Sigmoid colon (tissue), 6 donors: ENCODE measurements at regions not wholly inside any gene's neighbourhood (a gene's known extent, or its start where the extent isn't known, plus 50 kb on each side); places are given as distances from the start of the nearest gene placed in this dataset.

Experiments
- DNase-seq: peaks from one replicate; pipeline ENCODE4 v3.0.0-alpha.2; 2019
- H3K27ac ChIP-seq, 4 donors: fragments of 200-600 bp; sonication (generic); one replicate each; pipeline ENCODE4 v1.5.1; 2016 to 2019; ENCODE audit warnings: mild to moderate bottlenecking in 1 of 4
- H3K27me3 ChIP-seq, 3 donors: fragments of 200-600 bp; sonication (generic); one replicate each; pipeline ENCODE4 v1.5.1; 2019; ENCODE audit warnings: mild to moderate bottlenecking in 1 of 3
- H3K36me3 ChIP-seq, 4 donors: fragments of 200-600 bp; sonication (generic); one replicate each; pipeline ENCODE4 v1.5.1; 2016 to 2019
- H3K4me1 ChIP-seq, 4 donors: fragments of 200-600 bp; sonication (generic); one replicate each; pipeline ENCODE4 v1.5.1; 2017 to 2019
- H3K4me3 ChIP-seq, 4 donors: fragments of 200-600 bp; sonication (generic); one replicate each; pipeline ENCODE4 v1.5.1; 2017 to 2019; ENCODE audit warnings: mild to moderate bottlenecking in 2 of 4, moderate library complexity in 1 of 4
- H3K9me3 ChIP-seq, 4 donors: fragments of 200-600 bp in 3 of 4; sonication (generic) in 3 of 4; one replicate each; pipeline versions ENCODE4 v1.5.1 to v1.6.1; 2013 to 2019
- CTCF ChIP-seq, 4 experiments: fragments of 450-650 bp in 3 of 4; fragments of 200-600 bp in 1 of 4; IDR thresholded peaks; one replicate each; pipeline ENCODE4 v1.5.1; 2016 to 2019; ENCODE audit warnings: antibody characterized with exemption in 4 of 4, mild to moderate bottlenecking in 3 of 4, moderate library complexity in 2 of 4
- EP300 ChIP-seq, 4 donors: sonication (generic); formaldehyde crosslinking; IDR thresholded peaks; one replicate each; pipeline ENCODE4 v1.6.1; 2017; ENCODE audit warnings: antibody characterized with exemption in 4 of 4
- POLR2A ChIP-seq, 2 donors: fragments of 450-650 bp; IDR thresholded peaks; one replicate each; pipeline ENCODE4 v1.6.1; 2016; ENCODE audit warnings: antibody characterized with exemption in 2 of 2, mild to moderate bottlenecking in 2 of 2, moderate library complexity in 2 of 2
- POLR2AphosphoS5 ChIP-seq, 4 donors: sonication (generic); formaldehyde crosslinking; IDR thresholded peaks; one replicate each; pipeline ENCODE4 v1.6.1; 2017; ENCODE audit warnings: antibody characterized with exemption in 4 of 4
- WGBS, 2 donors: extraction: QIAGEN DNeasy Blood & Tissue Kit; methylation state at CpG; one replicate each; pipeline ENCODE4 v1.1.7; 2013; 5-methylcytosine and 5-hydroxymethylcytosine counted together
- intact Hi-C: fragments of 100-400 bp; cut with DNase I; formaldehyde crosslinking; loops from one replicate; pipeline ENCODE4 v1.15.1; 2023
- donor health status: healthy with polysubstance abuse.
- donor health status: healthy.

GRCh38 chr18:57269756-57270155 is 82.6 kb upstream of the ST8SIA3 start:
- no peaks in the 10 kb centered on the region for H3K9me3 ChIP-seq
- H3K27me3 ChIP-seq, result no peaks in the 10 kb centered on the region
- H3K4me1 ChIP-seq, result no peaks in the 10 kb centered on the region
- intact Hi-C loops, result no loop called here
- no peak overlapping the region for H3K27ac ChIP-seq
- H3K36me3 ChIP-seq, result no peaks in the 10 kb centered on the region
- no peak overlapping the region for H3K4me3 ChIP-seq
- no peak for TF ChIP-seq EP300 (IDR thresholded peaks at IDR 0.05)
- TF ChIP-seq CTCF (IDR thresholded peaks at IDR 0.05), result no peak
- TF ChIP-seq POLR2AphosphoS5 (IDR thresholded peaks at IDR 0.05), result no peak
- no peak for TF ChIP-seq POLR2A (IDR thresholded peaks at IDR 0.05)
- no peak for DNase-seq
- 82 to 86% methylated on average over 3 of the region's 3 CpGs for WGBS, 2 donors

GRCh38 chr18:57270156-57270555 is 82.2 kb upstream of the ST8SIA3 start:
- Histone ChIP-seq H3K9me3 (no peaks in the 10 kb centered on the region), H3K4me1 (no peaks in the 10 kb centered on the region), H3K4me3 (no peak overlapping the region), H3K27me3 (no peaks in the 10 kb centered on the region), H3K27ac (no peak overlapping the region), H3K36me3 (no peaks in the 10 kb centered on the region)
- 50 to 65% methylated on average over 3 of the region's 3 CpGs for WGBS, 2 donors
- DNase-seq, result no peak
- intact Hi-C loops, result no loop called here
- TF ChIP-seq CTCF (IDR thresholded peaks at IDR 0.05) (no peak), POLR2A (IDR thresholded peaks at IDR 0.05) (no peak), POLR2AphosphoS5 (IDR thresholded peaks at IDR 0.05) (no peak), EP300 (IDR thresholded peaks at IDR 0.05) (no peak)

GRCh38 chr18:57273194-57273593 is 79.2 kb upstream of the ST8SIA3 start:
- no peaks in the 10 kb centered on the region for H3K27me3 ChIP-seq
- H3K36me3 ChIP-seq, result no peaks in the 10 kb centered on the region
- no peaks in the 10 kb centered on the region for H3K4me1 ChIP-seq
- no peak for DNase-seq
- no peak overlapping the region for H3K4me3 ChIP-seq
- TF ChIP-seq CTCF (IDR thresholded peaks at IDR 0.05), result no peak
- no peak for TF ChIP-seq POLR2AphosphoS5 (IDR thresholded peaks at IDR 0.05)
- no peak for TF ChIP-seq POLR2A (IDR thresholded peaks at IDR 0.05)
- no peak for TF ChIP-seq EP300 (IDR thresholded peaks at IDR 0.05)
- H3K9me3 ChIP-seq, result no peaks in the 10 kb centered on the region
- WGBS, 2 donors, result 33 to 55% methylated on average over 3 of the region's 3 CpGs
- H3K27ac ChIP-seq, result no peak overlapping the region
- intact Hi-C loops, result no loop called here

- no peak overlapping the region for H3K27ac ChIP-seq
- intact Hi-C loops, result no loop called here
- no peak for TF ChIP-seq CTCF (IDR thresholded peaks at IDR 0.05)
- no peak for TF ChIP-seq POLR2AphosphoS5 (IDR thresholded peaks at IDR 0.05)
- no peak for TF ChIP-seq EP300 (IDR thresholded peaks at IDR 0.05)
- no peak for TF ChIP-seq POLR2A (IDR thresholded peaks at IDR 0.05)
- 11 to 57% methylated on average over 3 of the region's 3 CpGs for WGBS, 2 donors
- no peaks in the 10 kb centered on the region for H3K9me3 ChIP-seq
- no peak overlapping the region for H3K4me3 ChIP-seq
- H3K4me1 ChIP-seq, result no peaks in the 10 kb centered on the region
- no peak for DNase-seq
- H3K36me3 ChIP-seq, result no peaks in the 10 kb centered on the region
- no peaks in the 10 kb centered on the region for H3K27me3 ChIP-seq
Measured at GRCh38 chr18:57275111-57275510, 77.2 kb upstream of the ST8SIA3 start.

- H3K9me3 ChIP-seq, result no peaks in the 10 kb centered on the region
- no peak overlapping the region for H3K4me3 ChIP-seq
- TF ChIP-seq POLR2A (IDR thresholded peaks at IDR 0.05) (no peak), EP300 (IDR thresholded peaks at IDR 0.05) (no peak), CTCF (IDR thresholded peaks at IDR 0.05) (no peak), POLR2AphosphoS5 (IDR thresholded peaks at IDR 0.05) (no peak)
- no peaks in the 10 kb centered on the region for H3K4me1 ChIP-seq
- H3K27ac ChIP-seq, result no peak overlapping the region
- no peaks in the 10 kb centered on the region for H3K36me3 ChIP-seq
- intact Hi-C loops, result no loop called here
- no peak for DNase-seq
- H3K27me3 ChIP-seq, result no peaks in the 10 kb centered on the region
- 88 to 89% methylated on average over 2 of the region's 2 CpGs for WGBS, 2 donors
Measured at GRCh38 chr18:57276829-57277228, 75.5 kb upstream of the ST8SIA3 start.
